Progenitor cell of endocrine pancreas (in vitro differentiated cells): ENCODE measurements at regions not wholly inside any gene's neighbourhood (a gene's known extent, or its start where the extent isn't known, plus 50 kb on each side); places are given as distances from the start of the nearest gene placed in this dataset.
"Not testable (repeated sequence)": the region's sequence is repeated elsewhere in the genome, so short reads cannot be mapped to it uniquely, and the experiment has no call there.

ENCODE experiments used
- DNase-seq: peaks from one replicate; pipeline ENCODE4 v3.0.0; 2021; ENCODE audit warnings: low spot score; ENCODE audit not compliant: unreplicated experiment
- H3K27ac Mint-ChIP-seq: 2 replicates; pipeline ENCODE4 v1.8.0; 2021; ENCODE audit warnings: mild to moderate bottlenecking, moderate library complexity, mixed read lengths
- H3K27me3 Mint-ChIP-seq: 2 replicates; pipeline ENCODE4 v1.8.0; 2021; ENCODE audit warnings: mixed read lengths
- H3K36me3 Mint-ChIP-seq: 2 replicates; pipeline ENCODE4 v1.8.0; 2022; ENCODE audit warnings: mixed read lengths; ENCODE audit not compliant: insufficient read depth
- H3K4me1 Mint-ChIP-seq: 2 replicates; pipeline ENCODE4 v1.8.0; 2021; ENCODE audit warnings: low read depth, mixed read lengths
- H3K4me3 Mint-ChIP-seq: 2 replicates; pipeline ENCODE4 v1.8.0; 2021; ENCODE audit warnings: low read depth, mild to moderate bottlenecking, moderate library complexity, mixed read lengths
- H3K9me3 Mint-ChIP-seq: 2 replicates; pipeline ENCODE4 v1.8.0; 2021; ENCODE audit warnings: low read depth, mixed read lengths
- TF ChIP-seq, protein P1 (sequence below): fragments of 200-600 bp; sonication (generic); IDR thresholded peaks from one replicate; pipeline ENCODE4 v1.5.0; 2021; ENCODE audit warnings: antibody characterized with exemption, mild to moderate bottlenecking; ENCODE audit not compliant: unreplicated experiment

DNA sequence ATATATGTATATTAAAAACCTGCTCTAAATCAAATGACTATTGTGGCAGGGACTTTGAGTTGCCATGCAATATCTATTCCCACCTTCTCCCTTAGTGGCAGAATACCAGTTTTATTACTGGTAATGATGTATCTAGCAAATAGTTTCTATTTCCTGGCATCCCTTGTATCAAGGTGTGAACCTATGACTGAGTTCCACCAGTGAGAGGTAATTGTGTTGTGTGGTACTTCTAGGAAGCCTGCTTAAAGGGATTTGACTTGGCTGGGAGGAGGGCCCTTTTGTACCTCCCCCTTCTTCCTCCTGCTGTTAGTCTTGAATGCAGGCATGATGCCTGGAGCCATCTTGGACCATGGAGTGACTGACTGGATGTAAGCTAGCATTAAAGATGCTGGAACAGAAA is 65.4 kb upstream of the DYNLT3 start:
- Mint-ChIP-seq H3K9me3 (peaks cover 11% of the 10 kb centered on the region), H3K4me1 (no peaks in the 10 kb centered on the region), H3K36me3 (no peaks in the 10 kb centered on the region), H3K4me3 (no peak overlapping the region), H3K27me3 (no peaks in the 10 kb centered on the region), H3K27ac (no peak overlapping the region)
- TF ChIP-seq, protein P1, sequence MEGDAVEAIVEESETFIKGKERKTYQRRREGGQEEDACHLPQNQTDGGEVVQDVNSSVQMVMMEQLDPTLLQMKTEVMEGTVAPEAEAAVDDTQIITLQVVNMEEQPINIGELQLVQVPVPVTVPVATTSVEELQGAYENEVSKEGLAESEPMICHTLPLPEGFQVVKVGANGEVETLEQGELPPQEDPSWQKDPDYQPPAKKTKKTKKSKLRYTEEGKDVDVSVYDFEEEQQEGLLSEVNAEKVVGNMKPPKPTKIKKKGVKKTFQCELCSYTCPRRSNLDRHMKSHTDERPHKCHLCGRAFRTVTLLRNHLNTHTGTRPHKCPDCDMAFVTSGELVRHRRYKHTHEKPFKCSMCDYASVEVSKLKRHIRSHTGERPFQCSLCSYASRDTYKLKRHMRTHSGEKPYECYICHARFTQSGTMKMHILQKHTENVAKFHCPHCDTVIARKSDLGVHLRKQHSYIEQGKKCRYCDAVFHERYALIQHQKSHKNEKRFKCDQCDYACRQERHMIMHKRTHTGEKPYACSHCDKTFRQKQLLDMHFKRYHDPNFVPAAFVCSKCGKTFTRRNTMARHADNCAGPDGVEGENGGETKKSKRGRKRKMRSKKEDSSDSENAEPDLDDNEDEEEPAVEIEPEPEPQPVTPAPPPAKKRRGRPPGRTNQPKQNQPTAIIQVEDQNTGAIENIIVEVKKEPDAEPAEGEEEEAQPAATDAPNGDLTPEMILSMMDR, result no peak
- no peak for DNase-seq

DNA sequence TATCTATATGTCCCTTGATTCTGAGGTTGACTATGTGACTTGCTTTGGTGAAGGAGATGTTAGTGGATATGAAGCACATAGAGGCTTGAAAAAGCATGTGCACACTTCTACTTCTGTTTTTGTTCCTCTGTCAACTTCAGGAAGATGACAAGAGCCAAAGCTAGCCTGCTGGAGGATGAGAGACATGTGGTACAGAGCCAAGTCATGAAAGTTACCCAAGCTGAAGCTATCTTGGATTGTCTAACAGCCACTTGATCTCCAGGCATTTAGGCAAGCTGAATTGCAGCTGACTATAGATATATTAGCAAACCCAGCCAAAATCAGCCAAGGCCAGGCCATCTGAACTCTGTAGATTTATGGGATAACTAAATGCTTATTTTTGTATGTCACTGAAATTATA is 70.8 kb upstream of the DYNLT3 start:
- no peaks in the 10 kb centered on the region for H3K27me3 Mint-ChIP-seq
- H3K9me3 Mint-ChIP-seq, result peaks cover 36% of the 10 kb centered on the region
- no peak overlapping the region for H3K4me3 Mint-ChIP-seq
- DNase-seq, result no peak
- TF ChIP-seq, protein P1, result no peak
- peaks cover 5% of the 10 kb centered on the region for H3K36me3 Mint-ChIP-seq
- H3K27ac Mint-ChIP-seq, result no peak overlapping the region
- no peaks in the 10 kb centered on the region for H3K4me1 Mint-ChIP-seq

DNA sequence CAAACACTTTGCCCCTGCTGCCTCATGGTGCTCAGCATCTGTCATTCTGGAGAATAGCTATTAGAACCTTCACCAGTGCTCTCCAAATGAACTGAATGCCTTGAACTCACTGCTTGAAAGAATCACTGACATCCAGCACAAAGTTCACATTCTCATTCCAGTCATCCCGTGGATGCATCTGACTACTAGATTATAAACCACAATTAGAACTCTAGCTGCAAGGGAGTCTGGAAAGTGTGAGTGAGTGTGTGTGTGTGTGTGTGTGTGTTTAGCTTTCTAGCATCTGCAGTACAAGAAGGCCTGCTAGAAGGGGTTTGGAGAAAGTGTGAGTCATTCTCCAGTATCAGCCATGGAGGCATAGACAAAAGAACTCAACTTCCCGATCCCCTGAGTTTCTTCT is 71.3 kb upstream of the DYNLT3 start:
- no peaks in the 10 kb centered on the region for H3K4me1 Mint-ChIP-seq

DNA sequence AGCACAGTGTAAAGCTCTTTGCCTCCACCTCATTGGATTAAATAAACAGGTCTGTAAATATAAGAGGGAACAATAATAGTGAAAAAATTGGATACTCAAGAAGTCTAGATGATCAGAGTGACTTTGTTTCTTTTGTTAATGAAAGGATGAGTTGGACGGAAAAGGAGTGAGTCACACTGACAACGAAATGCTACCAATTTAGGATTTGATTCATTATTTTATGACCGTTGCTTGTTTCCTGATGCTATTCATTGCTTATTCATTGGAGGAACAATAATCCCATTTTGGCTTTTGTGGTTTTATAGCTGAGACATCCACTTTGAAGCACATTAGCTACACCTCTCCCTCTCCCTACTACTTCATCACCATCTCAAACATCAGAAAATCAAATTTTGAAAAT is 74.4 kb upstream of the DYNLT3 start:
- peaks cover 7% of the 10 kb centered on the region for H3K36me3 Mint-ChIP-seq
- peaks cover 31% of the 10 kb centered on the region for H3K9me3 Mint-ChIP-seq
- peaks cover 1% of the 10 kb centered on the region for H3K4me1 Mint-ChIP-seq
- no peak for DNase-seq
- no peaks in the 10 kb centered on the region for H3K27me3 Mint-ChIP-seq
- TF ChIP-seq, protein P1, result no peak
- no peak overlapping the region for H3K27ac Mint-ChIP-seq
- no peak overlapping the region for H3K4me3 Mint-ChIP-seq

More for the DNA sequence above, 71.3 kb upstream of the DYNLT3 start:
- no peak for DNase-seq
- H3K4me3 Mint-ChIP-seq, result no peak overlapping the region
- TF ChIP-seq, protein P1, result no peak
- H3K27me3 Mint-ChIP-seq, result no peaks in the 10 kb centered on the region
- H3K36me3 Mint-ChIP-seq, result peaks cover 5% of the 10 kb centered on the region
- H3K9me3 Mint-ChIP-seq, result peaks cover 34% of the 10 kb centered on the region
- H3K27ac Mint-ChIP-seq, result no peak overlapping the region

DNA sequence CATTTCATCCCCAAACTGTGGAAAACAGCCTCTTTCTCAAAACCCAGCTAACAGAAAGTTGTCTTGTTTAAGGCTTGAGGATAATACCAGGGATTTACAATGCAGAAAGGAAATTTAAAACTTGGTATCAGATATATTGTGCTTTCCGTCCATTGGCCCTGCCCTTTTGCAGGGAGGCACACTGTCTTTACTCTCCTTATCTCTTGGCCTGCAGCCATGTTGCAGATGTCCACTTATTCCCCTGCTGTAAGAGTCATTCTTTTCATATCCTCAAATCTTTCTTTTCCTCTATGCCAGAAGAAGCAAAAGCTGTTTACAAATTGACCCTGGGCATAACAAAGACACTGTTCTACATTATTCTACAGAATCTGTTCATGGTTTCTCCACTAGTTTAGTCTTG is 75.6 kb upstream of the DYNLT3 start:
- Mint-ChIP-seq H3K36me3 (peaks cover 10% of the 10 kb centered on the region), H3K9me3 (peaks cover 33% of the 10 kb centered on the region), H3K4me1 (peaks cover 2% of the 10 kb centered on the region), H3K27ac (no peak overlapping the region), H3K27me3 (no peaks in the 10 kb centered on the region), H3K4me3 (no peak overlapping the region)
- DNase-seq, result no peak
- TF ChIP-seq, protein P1, result no peak

DNA sequence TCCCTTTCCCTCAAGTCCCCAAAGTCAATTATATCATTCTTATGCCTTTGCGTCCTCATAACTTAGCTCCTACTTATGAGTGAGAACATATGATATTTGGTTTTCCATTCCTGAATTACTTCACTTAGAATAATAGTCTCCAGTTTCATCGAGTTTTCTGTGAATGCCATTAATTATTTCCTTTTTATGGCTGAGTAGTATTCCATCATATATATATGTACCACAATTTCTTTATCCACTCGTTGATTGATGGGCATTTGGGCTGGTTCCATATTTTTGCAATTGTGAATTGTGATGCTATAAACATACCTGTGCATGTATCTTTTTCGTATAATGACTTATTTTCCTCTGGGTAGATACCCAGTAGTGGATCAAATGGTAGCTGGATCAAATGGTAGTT is 78.4 kb upstream of the DYNLT3 start:
- not testable (repeated sequence) for H3K4me3 Mint-ChIP-seq, H3K27me3 Mint-ChIP-seq, H3K27ac Mint-ChIP-seq, DNase-seq, H3K36me3 Mint-ChIP-seq, H3K4me1 Mint-ChIP-seq
- peaks cover 26% of the 10 kb centered on the region for H3K9me3 Mint-ChIP-seq
